22Rv1 (cell line): ENCODE measurements at regions not wholly inside any gene's neighbourhood (a gene's known extent, or its start where the extent isn't known, plus 50 kb on each side); places are given as distances from the start of the nearest gene placed in this dataset.

Experiments used
- CTCF ChIP-seq: fragments of 450-650 bp; IDR thresholded peaks from 2 replicates; pipeline ENCODE4 v1.5.1; 2017; ENCODE audit warnings: mild to moderate bottlenecking
- ZFX ChIP-seq: fragments of 450-650 bp; IDR thresholded peaks from 2 replicates; pipeline ENCODE4 v1.6.1; 2017; ENCODE audit warnings: antibody characterized with exemption, borderline replicate concordance

- TF ChIP-seq CTCF (no peak), ZFX (no peak)
Measured at GRCh38 chr7:35516498-35516897, 178.4 kb downstream of the HERPUD2 start.
